ENCODE measurements at regions not wholly inside any gene's neighbourhood (a gene's known extent, or its start where the extent isn't known, plus 50 kb on each side); places are given as distances from the start of the nearest gene placed in this dataset.

DNA sequence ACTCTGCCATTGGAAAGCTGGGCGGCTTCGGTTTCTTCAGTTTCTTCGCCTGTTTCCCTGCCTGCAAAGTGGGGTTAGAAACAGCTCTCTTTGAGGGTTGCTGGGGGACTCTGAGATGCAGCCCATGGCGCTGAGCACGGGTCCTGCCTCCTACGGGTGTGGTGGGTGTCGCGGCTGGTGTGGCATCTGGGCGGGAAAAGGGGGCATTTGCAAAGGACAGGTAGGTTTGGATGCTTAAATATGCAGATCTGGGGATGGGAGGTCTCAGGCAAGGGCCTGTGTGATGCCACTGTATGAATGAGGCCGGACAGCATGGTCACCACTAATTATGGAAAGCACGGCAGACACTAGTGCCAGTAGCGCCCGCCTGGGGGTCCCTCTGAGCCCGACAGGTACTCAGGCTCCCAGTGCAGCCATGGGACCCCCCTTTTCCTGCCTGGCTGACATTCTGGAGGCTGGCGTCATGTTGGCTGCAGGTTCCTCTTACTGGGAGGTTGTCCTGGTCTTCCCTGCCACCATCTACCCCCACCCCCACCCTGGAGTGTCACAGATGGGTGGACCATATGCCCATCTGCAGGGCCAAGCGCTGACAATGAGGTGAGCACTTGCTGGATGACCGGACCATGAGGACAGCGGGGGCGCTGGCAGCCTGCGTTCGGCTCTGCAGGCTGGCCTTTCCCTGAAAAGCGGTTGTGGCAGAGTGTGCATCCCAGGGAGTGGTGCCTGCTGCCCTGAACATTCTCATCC lies 237.7 kb downstream of the SEC14L1 start:
- H3K4me2 ChIP-seq (ENCODE audit: insufficient read depth in 1 of 2, low read depth in 2 of 2, low read length in 2 of 2): no peak overlapping the region
- H2BK120ac ChIP-seq (replicated peaks; ENCODE audit: low read depth, low read length): no peak overlapping the region
- peak overlapping the region; percentile 39; the same call in 1 of the 2 replicates for H4K8ac ChIP-seq (ENCODE audit: extremely low read depth, insufficient read depth, low read length)
- H3K9ac ChIP-seq (replicated peaks in 1 of 4; ENCODE audit: extremely low read depth in 1 of 4, low read depth in 3 of 4, low read length in 3 of 4): no peak overlapping the region
- H3K4me3 ChIP-seq (ENCODE audit: extremely low read depth in 1 of 4, insufficient read depth in 2 of 4, low read depth in 3 of 4, low read length in 4 of 4): no peak overlapping the region
- H3K14ac ChIP-seq (ENCODE audit: insufficient read length): no peak overlapping the region
- no peak overlapping the region for H3K27ac ChIP-seq (ENCODE audit: low read depth, low read length)
- POLR2A ChIA-PET (ENCODE audit: partially characterized antibody): interaction anchor here (1.0 to 1.3 kb wide), 3 partner anchors 14 to 123 kb away, joined by 3 read pairs; no protein-coding TSS in a partner anchor
- TF ChIP-seq RFX5 (IDR thresholded peaks at IDR 0.05; ENCODE audit: borderline replicate concordance, low read depth, low read length): no peak
- no peak for TF ChIP-seq TAF7 (optimal IDR thresholded peaks at IDR 0.05; ENCODE audit: borderline replicate concordance, low read depth, low read length)
- no peak for TF ChIP-seq TCF12 (IDR thresholded peaks at IDR 0.05; ENCODE audit: low read depth, low read length)
- TF ChIP-seq SUZ12 (IDR thresholded peaks at IDR 0.05; ENCODE audit: low read length): no peak
- TF ChIP-seq SP2 (IDR thresholded peaks at IDR 0.05; ENCODE audit: low read length): no peak
- H2AFZ ChIP-seq (ENCODE audit: low read length): no peak overlapping the region
- peaks cover 18 to 94% of the 10 kb centered on the region in 2 experiments for H3K79me2 ChIP-seq (ENCODE audit: control insufficient read depth in 1 of 2, insufficient read depth in 2 of 2, low read length in 2 of 2)
- H2BK15ac ChIP-seq (ENCODE audit: low read length): no peak overlapping the region
- no peaks in the 10 kb centered on the region for H3K27me3 ChIP-seq (replicated peaks in 1 of 4; ENCODE audit: control insufficient read depth in 3 of 4, extremely low read depth in 1 of 4, insufficient read depth in 3 of 4, low read length in 3 of 4)
- peaks cover 5 to 70% (median 52%) of the 10 kb centered on the region in 4 experiments for H3K4me1 ChIP-seq (replicated peaks in 1 of 4; ENCODE audit: control insufficient read depth in 3 of 4, insufficient read depth in 4 of 4, low read length in 3 of 4)
- H4K20me1 ChIP-seq (replicated peaks in 1 of 2; ENCODE audit: control insufficient read depth in 1 of 2, insufficient read depth in 2 of 2, low read length in 2 of 2): peaks cover 28 to 42% of the 10 kb centered on the region in 2 experiments
- CTCF ChIA-PET (ENCODE audit: partially characterized antibody): interaction anchor here (1.0 to 5.2 kb wide), 5 partner anchors 10 to 116 kb away, joined by 3 to 29 read pairs (median 5); no protein-coding TSS in a partner anchor
- no peak overlapping the region for H2BK20ac ChIP-seq (ENCODE audit: low read length)
- no peak overlapping the region for H4K5ac ChIP-seq (ENCODE audit: insufficient read length, low read depth, low read length)
- H4K91ac ChIP-seq (replicated peaks; ENCODE audit: insufficient read length, low read length): no peak overlapping the region
- no peaks in the 10 kb centered on the region for H3K9me3 ChIP-seq (ENCODE audit: insufficient read depth in 2 of 2, low read depth in 1 of 2, low read length in 1 of 2)
- DNase-seq (ENCODE audit: low read depth in 1 of 2, low spot score in 2 of 2) (no peak), FAIRE-seq (no peak)
- H2BK5ac ChIP-seq (ENCODE audit: low read depth, low read length): 0 out of 2 replicates have a peak overlapping the region, but pooled peaks have one; percentile 24
- H3K79me1 ChIP-seq (ENCODE audit: low read depth, low read length): peaks cover 41% of the 10 kb centered on the region
- no peak overlapping the region for H3K4ac ChIP-seq (replicated peaks; ENCODE audit: insufficient read length, low read depth, low read length)
- WGBS, 2 experiments (ENCODE audit: extremely low coverage in 1 of 2, insufficient coverage in 1 of 2, insufficient read length in 1 of 2, insufficient replicate concordance in 2 of 2, low coverage in 1 of 2, low lambda C conversion rate in 2 of 2, missing lambda C conversion rate in 1 of 2): 91% methylated on average over 22 of the region's 22 CpGs; no CpG with 5 or more reads in 1 of the 2 experiments
- no peak overlapping the region for H3K18ac ChIP-seq (ENCODE audit: extremely low read depth, low read length)
- H3K23ac ChIP-seq (ENCODE audit: insufficient read length): no peak overlapping the region
- H3K56ac ChIP-seq (replicated peaks; ENCODE audit: insufficient read length, low read depth, low read length): no peak overlapping the region
- H2BK12ac ChIP-seq (ENCODE audit: low read depth, low read length): no peak overlapping the region
- H2AK5ac ChIP-seq (ENCODE audit: low read depth, low read length): no peak overlapping the region
- peaks cover 14% of the 10 kb centered on the region; the same call in 1 of the 2 replicates for H3K23me2 ChIP-seq (ENCODE audit: low read depth, low read length)
- no peaks in the 10 kb centered on the region for H3K36me3 ChIP-seq (ENCODE audit: control insufficient read depth in 2 of 4, insufficient read depth in 4 of 4, low read length in 3 of 4)
